HG03558 (cell line): ENCODE measurements at regions not wholly inside any gene's neighbourhood (a gene's known extent, or its start where the extent isn't known, plus 50 kb on each side); places are given as distances from the start of the nearest gene placed in this dataset.

Experiments used
- ATAC-seq: cut with Tn5 transposase; IDR thresholded peaks from one replicate; pipeline ENCODE4 v1.9.1; 2021; ENCODE audit warnings: moderate number of reproducible peaks; ENCODE audit not compliant: unreplicated experiment; ENCODE audit errors: extremely low read depth

GRCh38 chrX:10021461-10022272, 54.5 kb downstream of the CLDN34 start:
- no peak for ATAC-seq

GRCh38 chrX:10022273-10022541, 55.0 kb downstream of the CLDN34 start:
- no peak for ATAC-seq

- ATAC-seq = no peak
Observed at GRCh38 chrX:10022580-10023245, 55.6 kb downstream of the CLDN34 start.

GRCh38 chrX:10023821-10024220, 56.7 kb downstream of the CLDN34 start:
- ATAC-seq = no peak

- ATAC-seq = no peak
Observed at GRCh38 chrX:10025742-10026493, 58.8 kb downstream of the CLDN34 start.

GRCh38 chrX:10028283-10029104, 61.3 kb downstream of the CLDN34 start:
- no peak for ATAC-seq

- no peak for ATAC-seq
Observed at GRCh38 chrX:10030570-10030969, 63.4 kb downstream of the CLDN34 start.

- no peak for ATAC-seq
Observed at GRCh38 chrX:10031746-10032145, 64.6 kb downstream of the CLDN34 start.

GRCh38 chrX:10032147-10032546, 65.0 kb downstream of the CLDN34 start:
- no peak for ATAC-seq

- no peak for ATAC-seq
Observed at GRCh38 chrX:10033375-10034007, 66.3 kb downstream of the CLDN34 start.

GRCh38 chrX:10034740-10035260, 67.6 kb downstream of the CLDN34 start:
- no peak for ATAC-seq

GRCh38 chrX:10038585-10038984, 71.4 kb downstream of the CLDN34 start:
- ATAC-seq = no peak

- no peak for ATAC-seq
Observed at GRCh38 chrX:10039821-10040793, 72.9 kb downstream of the CLDN34 start.

GRCh38 chrX:10040961-10041360, 73.8 kb downstream of the CLDN34 start:
- ATAC-seq = no peak

- ATAC-seq = no peak
Observed at GRCh38 chrX:10041383-10041782, 74.2 kb downstream of the CLDN34 start.

- no peak for ATAC-seq
Observed at GRCh38 chrX:10042055-10042454, 74.9 kb downstream of the CLDN34 start.

GRCh38 chrX:10043386-10043785, 76.2 kb downstream of the CLDN34 start:
- ATAC-seq = no peak

- no peak for ATAC-seq
Observed at GRCh38 chrX:10044021-10044420, 76.9 kb downstream of the CLDN34 start.
